Activated CD8-positive, alpha-beta T cell treated with anti-CD3 and anti-CD28 coated beads, Interleukin-2, amount 10 ng/mL, durations not matched to agents 7 days and 5 days (primary cell): ENCODE measurements at regions not wholly inside any gene's neighbourhood (a gene's known extent, or its start where the extent isn't known, plus 50 kb on each side); places are given as distances from the start of the nearest gene placed in this dataset.

Source experiments
- ATAC-seq: fragments of 150-1000 bp; cut with Tn5 transposase; one replicate; pipeline ENCODE4 v1.10.0; 2021; ENCODE audit warnings: moderate library complexity
- CTCF ChIA-PET: fragments of 350-600 bp; sonication (Branson Sonifier 250); formaldehyde crosslinking; loops from one replicate; lab custom pipeline; 2021; ENCODE audit warnings: antibody characterized with exemption; lab: Charles Lee
- POLR2A ChIA-PET: fragments of 350-600 bp; sonication (Branson Sonifier 250); formaldehyde crosslinking; loops from one replicate; lab custom pipeline; 2021; ENCODE audit warnings: antibody characterized with exemption; lab: Charles Lee
- DNase-seq: peaks from one replicate; pipeline ENCODE4 v3.0.0-alpha.2; 2020
- H3K27ac Mint-ChIP-seq: one replicate; pipeline ENCODE4 v1.8.0; 2021; ENCODE audit warnings: mild to moderate bottlenecking, mixed read lengths
- H3K27me3 Mint-ChIP-seq: one replicate; pipeline ENCODE4 v1.8.0; 2021; ENCODE audit warnings: low read depth, mixed read lengths
- H3K36me3 Mint-ChIP-seq: one replicate; pipeline ENCODE4 v1.8.0; 2021; ENCODE audit warnings: low read depth, mixed read lengths
- H3K4me1 Mint-ChIP-seq: one replicate; pipeline ENCODE4 v1.8.0; 2021; ENCODE audit warnings: low read depth, mixed read lengths
- H3K4me3 Mint-ChIP-seq: one replicate; pipeline ENCODE4 v1.8.0; 2021; ENCODE audit warnings: mild to moderate bottlenecking, mixed read lengths
- H3K9me3 Mint-ChIP-seq: one replicate; pipeline ENCODE4 v1.8.0; 2022; ENCODE audit warnings: mixed read lengths; ENCODE audit not compliant: insufficient read depth

DNA sequence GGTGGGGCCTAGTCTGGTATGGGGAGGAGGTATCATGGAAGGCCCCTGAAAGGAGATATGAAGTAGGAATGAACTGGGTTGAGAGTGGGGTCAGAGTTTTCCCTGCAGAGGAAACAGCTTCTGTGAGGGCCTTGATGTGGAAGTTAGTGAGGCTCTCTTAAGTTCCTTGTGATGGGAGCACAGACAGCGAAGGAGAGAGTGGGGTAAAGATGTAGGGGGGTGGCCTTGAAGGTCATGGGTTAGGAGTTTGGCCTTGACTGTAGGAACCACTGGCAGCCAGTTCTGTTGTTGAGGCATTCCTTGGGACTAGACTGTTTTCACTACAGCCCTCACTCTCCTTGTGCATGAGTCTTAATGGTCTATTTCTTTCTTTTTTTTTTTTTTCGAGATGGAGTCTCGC, 77.8 kb upstream of the NMNAT3 start:
- POLR2A ChIA-PET, result no interaction called here
- no peaks in the 10 kb centered on the region for H3K27me3 Mint-ChIP-seq
- no peaks in the 10 kb centered on the region for H3K4me1 Mint-ChIP-seq
- H3K36me3 Mint-ChIP-seq, result no peaks in the 10 kb centered on the region
- ATAC-seq (no peak), DNase-seq (no peak)
- H3K4me3 Mint-ChIP-seq, result no peak overlapping the region
- CTCF ChIA-PET, result no interaction called here
- no peaks in the 10 kb centered on the region for H3K9me3 Mint-ChIP-seq
- H3K27ac Mint-ChIP-seq, result no peak overlapping the region

GRCh38 chr3:139751789-139752188, 74.0 kb upstream of the NMNAT3 start:
- Mint-ChIP-seq H3K36me3 (no peaks in the 10 kb centered on the region), H3K9me3 (no peaks in the 10 kb centered on the region), H3K4me1 (no peaks in the 10 kb centered on the region), H3K4me3 (no peak overlapping the region), H3K27ac (no peak overlapping the region), H3K27me3 (no peaks in the 10 kb centered on the region)
- CTCF ChIA-PET, result no interaction called here
- DNase-seq (no peak), ATAC-seq (no peak)
- POLR2A ChIA-PET, result no interaction called here

DNA sequence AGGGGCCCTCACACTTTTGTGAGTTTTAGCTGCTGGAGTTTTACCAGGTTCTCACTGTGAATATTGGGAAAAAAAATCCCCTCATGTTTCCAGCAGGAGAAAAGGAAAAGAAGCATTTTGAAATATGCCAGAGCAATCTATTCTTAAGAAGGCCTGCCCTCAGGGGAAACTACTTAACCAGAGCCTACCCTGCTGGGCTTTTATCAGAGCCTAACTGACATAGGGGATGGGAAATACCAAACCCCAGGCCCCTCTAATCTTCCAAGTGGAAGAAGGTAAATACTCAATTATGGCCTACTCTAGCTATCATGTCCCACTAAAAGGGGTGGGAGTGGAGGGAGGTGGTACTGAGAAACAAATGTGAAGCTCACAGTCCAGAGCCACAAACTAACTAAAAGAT, 68.7 kb upstream of the NMNAT3 start:
- Mint-ChIP-seq H3K36me3 (no peaks in the 10 kb centered on the region), H3K27me3 (peaks cover 5% of the 10 kb centered on the region), H3K4me1 (no peaks in the 10 kb centered on the region), H3K4me3 (no peak overlapping the region), H3K27ac (no peak overlapping the region), H3K9me3 (no peaks in the 10 kb centered on the region)
- ChIA-PET CTCF (no interaction called here), POLR2A (no interaction called here)
- ATAC-seq (no peak), DNase-seq (no peak)

DNA sequence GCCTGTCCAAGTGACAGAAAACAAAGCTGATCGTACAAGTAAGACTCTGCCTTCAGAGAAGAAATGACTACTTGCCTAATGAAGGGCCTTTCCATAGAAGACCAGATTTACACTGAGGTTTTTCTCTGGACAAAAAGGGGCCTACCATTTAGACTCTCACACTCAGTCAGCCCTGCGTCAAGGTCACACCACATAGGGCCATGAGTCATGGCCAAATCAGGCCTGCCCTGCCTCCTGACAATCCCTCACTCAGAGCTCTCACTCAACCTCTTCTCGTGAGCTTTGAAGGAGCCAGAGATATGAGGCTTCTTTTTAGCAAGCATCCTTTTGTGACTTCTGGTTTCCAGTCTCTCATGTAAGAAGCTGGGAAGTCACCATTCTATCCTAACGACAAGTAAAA, 68.1 kb upstream of the NMNAT3 start:
- Mint-ChIP-seq H3K27me3 (peaks cover 5% of the 10 kb centered on the region), H3K36me3 (no peaks in the 10 kb centered on the region), H3K27ac (no peak overlapping the region), H3K9me3 (no peaks in the 10 kb centered on the region), H3K4me1 (no peaks in the 10 kb centered on the region), H3K4me3 (no peak overlapping the region)
- ATAC-seq, result no peak
- DNase-seq, result no peak
- POLR2A ChIA-PET, result no interaction called here
- CTCF ChIA-PET, result no interaction called here

GRCh38 chr3:139738697-139739096, 60.9 kb upstream of the NMNAT3 start:
- DNase-seq (no peak), ATAC-seq (no peak)
- Mint-ChIP-seq H3K27ac (no peak overlapping the region), H3K36me3 (no peaks in the 10 kb centered on the region), H3K4me1 (no peaks in the 10 kb centered on the region), H3K4me3 (no peak overlapping the region), H3K9me3 (no peaks in the 10 kb centered on the region), H3K27me3 (peaks cover 2% of the 10 kb centered on the region)
- ChIA-PET CTCF (no interaction called here), POLR2A (no interaction called here)

DNA sequence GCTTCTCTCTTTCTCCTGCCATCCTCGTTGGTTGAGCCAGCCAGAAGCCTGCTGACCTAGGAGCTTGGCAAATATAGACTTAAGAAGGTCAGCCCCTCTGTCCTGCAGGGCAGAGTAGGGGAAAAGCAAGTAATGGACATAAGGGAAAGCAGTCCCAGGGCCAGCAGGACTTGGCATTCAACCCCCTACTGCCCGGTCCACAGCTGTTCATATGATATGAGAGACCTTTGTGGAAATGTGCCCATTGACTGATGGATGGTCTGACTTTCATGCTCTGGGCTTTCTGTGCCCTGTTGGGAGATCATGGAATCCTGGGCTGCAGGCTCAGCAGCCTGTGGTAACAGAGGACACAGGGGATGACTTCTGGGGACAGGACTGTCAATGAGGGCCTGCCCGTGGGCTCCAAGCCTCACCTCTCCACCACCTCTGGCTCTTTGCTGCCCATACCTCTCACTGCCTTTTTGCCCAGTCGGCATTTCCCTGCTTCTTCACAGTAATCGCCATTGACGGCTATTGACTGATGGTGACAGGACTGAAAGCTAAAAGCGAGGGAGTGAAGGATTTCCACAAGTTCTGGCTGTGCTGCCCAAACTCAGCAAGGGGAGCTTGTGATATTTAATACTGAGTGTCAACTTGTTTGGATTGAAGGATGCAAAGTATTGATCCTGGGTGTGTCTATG, 60.0 kb upstream of the NMNAT3 start:
- POLR2A ChIA-PET, result no interaction called here
- no peak overlapping the region for H3K4me3 Mint-ChIP-seq
- H3K36me3 Mint-ChIP-seq, result no peaks in the 10 kb centered on the region
- H3K27me3 Mint-ChIP-seq, result no peaks in the 10 kb centered on the region
- no peak for ATAC-seq
- no peak overlapping the region for H3K27ac Mint-ChIP-seq
- H3K9me3 Mint-ChIP-seq, result no peaks in the 10 kb centered on the region
- CTCF ChIA-PET, result no interaction called here
- no peak for DNase-seq
- H3K4me1 Mint-ChIP-seq, result no peaks in the 10 kb centered on the region

- Mint-ChIP-seq H3K27ac (no peak overlapping the region), H3K36me3 (no peaks in the 10 kb centered on the region), H3K4me3 (no peak overlapping the region), H3K4me1 (no peaks in the 10 kb centered on the region), H3K9me3 (no peaks in the 10 kb centered on the region), H3K27me3 (no peaks in the 10 kb centered on the region)
- CTCF ChIA-PET, result no interaction called here
- no peak for ATAC-seq
- DNase-seq, result no peak
- POLR2A ChIA-PET, result no interaction called here
These were observed 57.4 kb upstream of the NMNAT3 start for GRCh38 chr3:139735191-139735590.

DNA sequence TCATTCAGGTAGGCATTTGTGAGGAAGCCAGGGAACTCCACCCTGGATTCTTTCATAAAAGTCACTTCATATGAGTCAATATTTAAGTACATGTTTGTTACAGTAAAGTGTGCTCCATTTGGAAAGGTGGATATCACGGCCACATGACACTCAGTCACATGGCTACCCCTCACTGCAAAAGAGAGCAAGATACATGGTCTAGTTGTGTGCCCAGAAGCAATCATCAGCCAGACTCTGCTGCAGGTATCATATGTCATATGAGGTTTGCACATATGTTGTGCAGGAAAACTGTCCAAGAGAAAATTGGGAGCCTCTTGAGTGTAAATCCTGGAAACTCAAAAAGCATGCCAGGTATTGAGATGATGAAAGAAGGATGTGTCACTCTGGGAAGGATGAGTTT, 55.0 kb upstream of the NMNAT3 start:
- POLR2A ChIA-PET, result no interaction called here
- Mint-ChIP-seq H3K4me3 (no peak overlapping the region), H3K9me3 (no peaks in the 10 kb centered on the region), H3K27me3 (no peaks in the 10 kb centered on the region), H3K27ac (no peak overlapping the region), H3K4me1 (no peaks in the 10 kb centered on the region), H3K36me3 (no peaks in the 10 kb centered on the region)
- ATAC-seq, result no peak
- no peak for DNase-seq
- CTCF ChIA-PET, result no interaction called here

DNA sequence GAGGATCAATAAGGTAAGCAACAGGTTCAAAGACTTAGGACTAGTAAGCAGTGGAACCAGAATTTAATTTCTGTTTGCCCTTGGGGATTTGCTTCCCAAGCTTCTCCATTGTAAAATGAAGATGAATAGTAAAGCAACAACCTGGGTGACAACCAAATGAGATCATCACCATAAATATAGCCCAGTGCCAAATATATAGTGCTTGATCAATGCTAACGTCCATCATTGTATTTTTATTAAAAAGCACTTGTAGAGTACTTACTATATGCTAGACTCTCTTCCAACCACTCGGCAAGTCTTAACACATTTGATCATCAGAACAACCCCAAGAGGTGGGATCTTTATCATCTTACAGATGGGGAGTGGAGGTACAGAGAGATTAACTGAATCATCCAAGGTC, 51.5 kb upstream of the NMNAT3 start:
- ChIA-PET POLR2A (no interaction called here), CTCF (no interaction called here)
- Mint-ChIP-seq H3K4me1 (no peaks in the 10 kb centered on the region), H3K9me3 (no peaks in the 10 kb centered on the region), H3K4me3 (no peak overlapping the region), H3K27me3 (peaks cover 2% of the 10 kb centered on the region), H3K27ac (no peak overlapping the region), H3K36me3 (no peaks in the 10 kb centered on the region)
- no peak for DNase-seq
- ATAC-seq, result no peak

DNA sequence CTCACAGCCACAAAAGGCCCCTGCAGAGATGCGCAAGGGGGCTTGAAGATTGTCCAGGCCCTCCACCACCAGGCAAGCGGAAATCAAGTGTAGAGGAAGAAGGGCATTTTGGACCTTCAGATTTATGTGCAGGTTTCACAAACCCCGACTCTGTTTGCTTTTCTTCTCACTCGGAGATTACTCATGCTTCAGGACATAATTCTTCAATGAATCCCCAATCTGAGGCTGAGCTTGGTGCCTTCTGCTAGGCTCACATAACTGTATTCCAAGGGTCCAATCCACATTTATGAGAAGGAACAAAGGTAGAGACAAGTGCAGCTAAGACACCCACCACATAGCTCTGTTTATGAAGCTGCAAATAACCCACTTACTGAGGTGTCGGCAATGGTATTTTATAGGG, 50.6 kb upstream of the NMNAT3 start:
- Mint-ChIP-seq H3K4me1 (no peaks in the 10 kb centered on the region), H3K27ac (no peak overlapping the region), H3K27me3 (peaks cover 2% of the 10 kb centered on the region), H3K36me3 (no peaks in the 10 kb centered on the region), H3K9me3 (no peaks in the 10 kb centered on the region), H3K4me3 (no peak overlapping the region)
- no peak for DNase-seq
- no peak for ATAC-seq
- POLR2A ChIA-PET, result no interaction called here
- CTCF ChIA-PET, result no interaction called here
